A549 (cell line): ENCODE measurements at regions not wholly inside any gene's neighbourhood (a gene's known extent, or its start where the extent isn't known, plus 50 kb on each side); places are given as distances from the start of the nearest gene placed in this dataset.

ENCODE experiments used
- ATAC-seq, 2 experiments: fragments of 200-7000 bp in 1 of 2; fragments of >200 bp in 1 of 2; cut with Nextera tagmentation in 1 of 2; cut with Tn5 transposase in 1 of 2; 3 replicates each; pipeline versions ENCODE4 v1.8.0 to v1.9.1; 2018 to 2020; ENCODE audit warnings: mild to moderate bottlenecking in 1 of 2, moderate library complexity in 1 of 2
- CTCF ChIA-PET: fragments of 300-600 bp; sonication (Branson Sonifier 250); formaldehyde crosslinking; extraction: SDS; loops from one replicate; lab custom pipeline; 2021; ENCODE audit warnings: antibody characterized with exemption, inconsistent platforms; lab: Yijun Ruan, JAX
- POLR2A ChIA-PET: fragments of 350-600 bp; formaldehyde crosslinking; extraction: SDS; loops from one replicate; lab custom pipeline; 2021; ENCODE audit warnings: antibody characterized with exemption, inconsistent platforms; lab: Yijun Ruan, JAX
- DNase-seq, 2 experiments: peaks; one replicate each; pipeline versions ENCODE4 v3.0.0 to v3.0.0-alpha.2; 2011 to 2016; ENCODE audit warnings: low read depth in 1 of 2, low spot score in 1 of 2
- FAIRE-seq: peaks from 2 replicates; lab custom pipeline; 2011; peaks lifted over from hg19 to GRCh38; lab: Jason Lieb, UNC
- H3K27ac ChIP-seq, 2 experiments: fragments of >200 bp; sonication (Bioruptor Twin); formaldehyde crosslinking; 3 replicates each; pipeline ENCODE4 v1.5.1; 2016 to 2017
- H3K4me1 ChIP-seq: fragments of >200 bp; sonication (Bioruptor Twin); formaldehyde crosslinking; 3 replicates; pipeline ENCODE4 v1.6.1; 2016
- H3K4me2 ChIP-seq: fragments of >200 bp; sonication (Bioruptor Twin); formaldehyde crosslinking; 3 replicates; pipeline ENCODE4 v1.6.1; 2016
- H3K4me3 ChIP-seq: fragments of >200 bp; sonication (Bioruptor Twin); formaldehyde crosslinking; 3 replicates; pipeline ENCODE4 v1.5.1; 2016
- H3K9me3 ChIP-seq: fragments of >200 bp; sonication (Bioruptor Twin); formaldehyde crosslinking; 3 replicates; pipeline ENCODE4 v1.6.1; 2016
- CBX2 ChIP-seq: fragments of 200-600 bp; sonication (generic); IDR thresholded peaks from 2 replicates; pipeline ENCODE4 v1.6.1; 2016; ENCODE audit warnings: low read depth, mild to moderate bottlenecking, borderline replicate concordance
- CHD2 ChIP-seq: fragments of 150-350 bp; IDR thresholded peaks from 2 replicates; pipeline ENCODE4 v1.6.1; 2014; ENCODE audit warnings: low read length; ENCODE audit not compliant: partially characterized antibody
- EP300 ChIP-seq, 2 experiments: fragments of >200 bp; sonication (Bioruptor Twin); formaldehyde crosslinking; IDR thresholded peaks; 2 replicates in 1 of 2; 3 replicates in 1 of 2; pipeline ENCODE4 v1.6.1; 2016 to 2017
- GATA3 ChIP-seq: IDR thresholded peaks from 2 replicates; pipeline ENCODE4 v1.6.1; 2012; ENCODE audit warnings: borderline replicate concordance
- HEYL ChIP-seq: fragments of 250-450 bp; sonication (Bioruptor Pico); IDR thresholded peaks from 2 replicates; pipeline ENCODE4 v1.8.0; 2021; ENCODE audit warnings: mild to moderate bottlenecking, moderate library complexity
- HOXA7 ChIP-seq: fragments of 250-450 bp; sonication (Bioruptor Pico); IDR thresholded peaks from 2 replicates; pipeline ENCODE4 v1.5.0; 2020; ENCODE audit warnings: mild to moderate bottlenecking, moderate library complexity
- HOXB5 ChIP-seq: fragments of 250-450 bp; sonication (Bioruptor Pico); IDR thresholded peaks from 2 replicates; pipeline ENCODE4 v1.5.0; 2020; ENCODE audit warnings: mild to moderate bottlenecking, moderate library complexity
- KDM5A ChIP-seq: fragments of 200-600 bp; sonication (generic); IDR thresholded peaks from 2 replicates; pipeline ENCODE4 v1.6.1; 2016; ENCODE audit warnings: antibody characterized with exemption, mild to moderate bottlenecking
- MAFK ChIP-seq: fragments of 450-650 bp; IDR thresholded peaks from 2 replicates; pipeline ENCODE4 v1.6.1; 2014; ENCODE audit not compliant: partially characterized antibody
- MAX ChIP-seq: IDR thresholded peaks from 2 replicates; pipeline ENCODE4 v1.6.1; 2012
- POLR2A ChIP-seq: IDR thresholded peaks from 2 replicates; pipeline ENCODE4 v1.6.1; 2012; ENCODE audit warnings: mild to moderate bottlenecking, low read length
- POLR2AphosphoS2 ChIP-seq: conservative IDR thresholded peaks from 2 replicates; pipeline ENCODE4 v1.6.1; 2012; ENCODE audit warnings: low read length, improper control_type of control experiment, inconsistent platforms
- RCOR1 ChIP-seq: fragments of 150-350 bp; IDR thresholded peaks from 2 replicates; pipeline ENCODE4 v1.6.1; 2014; ENCODE audit warnings: antibody characterized with exemption, low read length, low read depth
- RNF2 ChIP-seq: fragments of 200-600 bp; sonication (generic); IDR thresholded peaks from 2 replicates; pipeline ENCODE4 v1.6.1; 2016; ENCODE audit warnings: low read depth, mild to moderate bottlenecking, antibody characterized with exemption, moderate library complexity, borderline replicate concordance
- TFCP2L1 ChIP-seq: fragments of 250-450 bp; sonication (Bioruptor Pico); IDR thresholded peaks from 2 replicates; pipeline ENCODE4 v1.5.0; 2021; ENCODE audit warnings: mild to moderate bottlenecking
- USF2 ChIP-seq: fragments of 450-650 bp; IDR thresholded peaks from 2 replicates; pipeline ENCODE4 v1.6.1; 2014; ENCODE audit warnings: antibody characterized with exemption
- WGBS: methylation state at CpG from one replicate; pipeline ENCODE4 v1.1.6; 2017; ENCODE audit errors: missing lambda C conversion rate; 5-methylcytosine and 5-hydroxymethylcytosine counted together
- TF ChIP-seq, protein P1 (sequence below): fragments of >200 bp; sonication (Bioruptor Twin); formaldehyde crosslinking; IDR thresholded peaks from 3 replicates; pipeline ENCODE4 v1.6.1; 2016
- TF ChIP-seq, protein P2 (sequence below): IDR thresholded peaks from 2 replicates; pipeline ENCODE4 v1.6.1; 2012
- TF ChIP-seq, protein P3 (sequence below): fragments of >200 bp; sonication (Bioruptor Twin); formaldehyde crosslinking; IDR thresholded peaks from 3 replicates; pipeline ENCODE4 v1.5.1; 2016

GRCh38 chr5:167415779-167416746, 875.4 kb upstream of the WWC1 start:
- no peaks in the 10 kb centered on the region for H3K9me3 ChIP-seq
- FAIRE-seq (no peak), DNase-seq (no peak), ATAC-seq (no peak)
- no peak overlapping the region for H3K4me2 ChIP-seq
- no peak overlapping the region for H3K27ac ChIP-seq
- no peaks in the 10 kb centered on the region for H3K4me1 ChIP-seq
- TF ChIP-seq KDM5A, result no peak
- ChIA-PET POLR2A (no interaction called here), CTCF (interaction anchor here (1.6 kb wide), 1 partner anchor 18 kb away, joined by 3 read pairs; no protein-coding TSS in a partner anchor)
- H3K4me3 ChIP-seq, result no peak overlapping the region
- WGBS, result 1% methylated on average over 10 of the region's 10 CpGs

DNA sequence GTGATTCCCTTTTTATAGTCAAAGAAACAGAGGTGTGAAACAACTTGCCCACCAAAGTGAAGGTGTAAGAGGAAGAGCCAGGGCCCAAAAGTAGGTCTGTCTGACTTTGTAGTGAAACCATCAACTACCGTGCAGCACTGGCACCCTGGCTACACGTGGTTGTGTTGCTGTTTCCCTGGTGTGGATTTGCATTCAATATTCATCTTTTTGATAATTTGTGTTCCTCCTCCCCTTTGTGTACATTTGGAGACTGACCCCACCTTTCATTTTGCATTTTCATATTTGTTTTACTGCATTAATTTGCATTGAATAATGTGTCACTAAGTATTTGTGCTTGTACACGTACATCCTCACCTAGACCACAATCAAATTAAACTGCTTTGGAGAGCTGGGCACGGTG, 873.8 kb upstream of the WWC1 start:
- DNase-seq (no peak), ATAC-seq (no peak), FAIRE-seq (no peak)
- POLR2A ChIA-PET, result no interaction called here
- no peaks in the 10 kb centered on the region for H3K9me3 ChIP-seq
- CTCF ChIA-PET, result no interaction called here
- WGBS, result 1% methylated on average over 4 of the region's 4 CpGs
- no peaks in the 10 kb centered on the region for H3K4me1 ChIP-seq
- no peak overlapping the region for H3K4me3 ChIP-seq
- H3K27ac ChIP-seq, result no peak overlapping the region
- H3K4me2 ChIP-seq, result no peak overlapping the region
- TF ChIP-seq TFCP2L1 (CRISPR knock-in tag), result no peak
- no peak for TF ChIP-seq POLR2AphosphoS2
- no peak for TF ChIP-seq USF2
- no peak for TF ChIP-seq RNF2
- no peak for TF ChIP-seq MAFK
- TF ChIP-seq, protein P1, sequence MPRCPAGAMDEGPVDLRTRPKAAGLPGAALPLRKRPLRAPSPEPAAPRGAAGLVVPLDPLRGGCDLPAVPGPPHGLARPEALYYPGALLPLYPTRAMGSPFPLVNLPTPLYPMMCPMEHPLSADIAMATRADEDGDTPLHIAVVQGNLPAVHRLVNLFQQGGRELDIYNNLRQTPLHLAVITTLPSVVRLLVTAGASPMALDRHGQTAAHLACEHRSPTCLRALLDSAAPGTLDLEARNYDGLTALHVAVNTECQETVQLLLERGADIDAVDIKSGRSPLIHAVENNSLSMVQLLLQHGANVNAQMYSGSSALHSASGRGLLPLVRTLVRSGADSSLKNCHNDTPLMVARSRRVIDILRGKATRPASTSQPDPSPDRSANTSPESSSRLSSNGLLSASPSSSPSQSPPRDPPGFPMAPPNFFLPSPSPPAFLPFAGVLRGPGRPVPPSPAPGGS, result no peak
- TF ChIP-seq HOXB5 (CRISPR knock-in tag), result no peak
- TF ChIP-seq, protein P2, sequence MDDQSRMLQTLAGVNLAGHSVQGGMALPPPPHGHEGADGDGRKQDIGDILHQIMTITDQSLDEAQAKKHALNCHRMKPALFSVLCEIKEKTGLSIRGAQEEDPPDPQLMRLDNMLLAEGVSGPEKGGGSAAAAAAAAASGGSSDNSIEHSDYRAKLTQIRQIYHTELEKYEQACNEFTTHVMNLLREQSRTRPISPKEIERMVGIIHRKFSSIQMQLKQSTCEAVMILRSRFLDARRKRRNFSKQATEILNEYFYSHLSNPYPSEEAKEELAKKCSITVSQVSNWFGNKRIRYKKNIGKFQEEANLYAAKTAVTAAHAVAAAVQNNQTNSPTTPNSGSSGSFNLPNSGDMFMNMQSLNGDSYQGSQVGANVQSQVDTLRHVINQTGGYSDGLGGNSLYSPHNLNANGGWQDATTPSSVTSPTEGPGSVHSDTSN, result no peak
- TF ChIP-seq CHD2, result no peak
- TF ChIP-seq, protein P3, sequence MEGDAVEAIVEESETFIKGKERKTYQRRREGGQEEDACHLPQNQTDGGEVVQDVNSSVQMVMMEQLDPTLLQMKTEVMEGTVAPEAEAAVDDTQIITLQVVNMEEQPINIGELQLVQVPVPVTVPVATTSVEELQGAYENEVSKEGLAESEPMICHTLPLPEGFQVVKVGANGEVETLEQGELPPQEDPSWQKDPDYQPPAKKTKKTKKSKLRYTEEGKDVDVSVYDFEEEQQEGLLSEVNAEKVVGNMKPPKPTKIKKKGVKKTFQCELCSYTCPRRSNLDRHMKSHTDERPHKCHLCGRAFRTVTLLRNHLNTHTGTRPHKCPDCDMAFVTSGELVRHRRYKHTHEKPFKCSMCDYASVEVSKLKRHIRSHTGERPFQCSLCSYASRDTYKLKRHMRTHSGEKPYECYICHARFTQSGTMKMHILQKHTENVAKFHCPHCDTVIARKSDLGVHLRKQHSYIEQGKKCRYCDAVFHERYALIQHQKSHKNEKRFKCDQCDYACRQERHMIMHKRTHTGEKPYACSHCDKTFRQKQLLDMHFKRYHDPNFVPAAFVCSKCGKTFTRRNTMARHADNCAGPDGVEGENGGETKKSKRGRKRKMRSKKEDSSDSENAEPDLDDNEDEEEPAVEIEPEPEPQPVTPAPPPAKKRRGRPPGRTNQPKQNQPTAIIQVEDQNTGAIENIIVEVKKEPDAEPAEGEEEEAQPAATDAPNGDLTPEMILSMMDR, result no peak
- no peak for TF ChIP-seq GATA3
- TF ChIP-seq POLR2A, result no peak
- no peak for TF ChIP-seq MAX
- TF ChIP-seq HEYL, result no peak
- TF ChIP-seq HOXA7, result no peak
- TF ChIP-seq EP300 (IDR thresholded peaks at IDR 0.05), result no peak
- no peak for TF ChIP-seq CBX2
- no peak for TF ChIP-seq RCOR1
